Stimulated activated CD4-positive, alpha-beta T cell treated with anti-CD3 and anti-CD28 coated beads, Interleukin-12 subunit alpha, Interleukin-12 subunit beta, amount 100 ng/mL, for 48 hours (primary cell): ENCODE measurements at regions not wholly inside any gene's neighbourhood (a gene's known extent, or its start where the extent isn't known, plus 50 kb on each side); places are given as distances from the start of the nearest gene placed in this dataset.

ENCODE experiments used
- DNase-seq, 3 donors: peaks; one replicate each; pipeline ENCODE4 v3.0.0-alpha.2; 2020; ENCODE audit warnings: low read depth in 2 of 3, low spot score in 1 of 3

DNA sequence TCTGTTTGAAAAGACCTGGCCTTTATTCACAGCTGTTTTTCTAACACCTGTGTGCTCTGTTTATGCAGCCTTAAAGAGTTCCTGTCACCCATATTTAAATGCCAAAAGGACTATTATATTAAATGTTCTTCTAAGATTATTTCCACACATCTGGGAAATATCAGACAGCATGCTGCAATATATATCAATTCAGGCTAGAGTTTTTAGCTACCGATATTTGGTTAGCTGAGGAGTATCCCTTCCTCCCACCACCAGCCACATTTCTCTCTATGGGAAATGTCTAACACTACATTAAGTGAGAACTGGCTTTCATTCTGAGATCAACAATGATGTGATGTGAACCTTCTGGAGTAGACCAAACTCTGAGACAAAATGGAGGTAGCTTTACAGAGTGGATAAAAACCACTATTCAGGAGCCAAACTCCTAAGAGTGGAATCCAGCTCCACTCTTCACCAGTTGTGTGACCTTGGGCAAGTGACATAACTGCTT lies 509.2 kb downstream of the ZNF608 start:
- DNase-seq: no peak

DNA sequence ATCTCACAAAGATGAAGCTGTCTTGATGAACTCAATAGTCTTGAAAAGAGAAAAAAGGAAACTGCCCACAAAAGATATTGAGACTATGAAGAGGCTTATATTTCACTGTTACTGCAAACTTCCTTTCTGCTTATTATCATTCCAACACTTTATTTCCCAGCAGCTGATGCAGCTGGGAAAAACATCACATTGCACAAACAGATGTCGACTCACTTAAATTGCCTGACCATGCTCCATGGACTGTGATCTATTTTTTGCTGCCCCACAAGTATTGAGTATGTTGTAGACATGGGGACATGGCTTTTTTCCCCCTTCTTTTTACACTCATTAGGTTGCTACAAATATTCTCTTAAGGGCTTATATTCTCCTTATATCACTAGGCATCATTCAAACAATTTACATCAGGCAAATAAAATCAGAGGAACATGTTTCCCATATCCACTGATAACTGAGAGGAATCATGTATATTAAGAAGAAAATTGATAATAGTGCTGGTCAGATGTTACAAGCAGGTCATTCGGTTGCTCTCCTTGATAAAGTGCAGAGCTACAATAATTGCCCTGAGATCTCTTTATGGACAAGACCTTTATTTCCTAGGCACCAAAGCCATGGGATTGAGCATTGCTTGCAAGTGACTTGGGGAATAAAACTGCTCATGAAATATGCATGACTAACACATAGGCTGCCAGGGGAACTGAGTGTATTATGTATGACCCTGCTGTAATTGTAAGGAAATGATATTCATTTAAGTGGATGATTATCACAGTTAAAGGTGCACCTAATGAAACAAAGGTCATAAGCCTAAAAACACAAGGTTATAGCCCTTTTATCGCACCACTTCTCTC lies 509.9 kb downstream of the ZNF608 start:
- DNase-seq: no peak

DNA sequence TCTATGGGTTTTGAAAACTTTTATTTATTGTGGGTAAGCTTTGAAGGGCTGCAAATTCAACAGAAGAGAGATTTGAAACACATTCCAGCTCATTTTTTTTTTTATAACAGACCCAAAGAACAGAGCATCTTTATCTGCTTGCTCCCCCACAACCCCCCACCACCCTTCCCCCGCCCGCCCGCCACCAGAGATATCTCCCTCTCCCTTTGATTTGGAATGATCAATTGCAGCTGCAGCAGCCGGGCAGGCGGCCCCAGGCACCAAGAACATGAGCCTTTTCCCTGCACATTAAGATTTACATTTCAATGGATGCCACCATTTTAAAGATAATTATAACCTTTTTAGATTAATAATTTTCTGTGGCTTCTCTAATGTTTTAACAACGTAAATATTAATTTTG lies 510.9 kb downstream of the ZNF608 start:
- DNase-seq: no peak

- no peak for DNase-seq
These were observed 511.5 kb downstream of the ZNF608 start for GRCh38 chr5:124234770-124235562.

GRCh38 chr5:124234022-124234769 lies 512.2 kb downstream of the ZNF608 start:
- DNase-seq: no peak

- DNase-seq: no peak
These were observed 513.9 kb downstream of the ZNF608 start for GRCh38 chr5:124232515-124232914.

DNA sequence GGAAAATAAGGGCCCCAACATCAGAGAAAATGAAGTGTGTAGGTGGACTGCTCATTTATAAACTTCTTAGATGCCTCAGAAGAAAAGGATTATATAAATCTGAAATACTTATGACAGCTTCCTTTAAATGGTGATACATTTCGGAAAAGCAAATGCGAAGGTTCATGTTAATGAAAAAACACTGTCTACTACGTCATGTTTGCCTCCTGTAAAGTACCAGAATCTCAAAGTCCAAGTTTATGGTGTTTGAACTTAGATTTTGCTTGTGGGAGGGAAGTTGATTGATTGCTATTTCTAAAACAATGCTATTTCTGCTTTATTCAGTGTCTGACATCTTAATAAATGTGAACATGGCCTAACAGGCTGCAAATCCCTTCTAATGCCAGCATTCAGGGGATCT lies 514.6 kb downstream of the ZNF608 start:
- no peak for DNase-seq

DNA sequence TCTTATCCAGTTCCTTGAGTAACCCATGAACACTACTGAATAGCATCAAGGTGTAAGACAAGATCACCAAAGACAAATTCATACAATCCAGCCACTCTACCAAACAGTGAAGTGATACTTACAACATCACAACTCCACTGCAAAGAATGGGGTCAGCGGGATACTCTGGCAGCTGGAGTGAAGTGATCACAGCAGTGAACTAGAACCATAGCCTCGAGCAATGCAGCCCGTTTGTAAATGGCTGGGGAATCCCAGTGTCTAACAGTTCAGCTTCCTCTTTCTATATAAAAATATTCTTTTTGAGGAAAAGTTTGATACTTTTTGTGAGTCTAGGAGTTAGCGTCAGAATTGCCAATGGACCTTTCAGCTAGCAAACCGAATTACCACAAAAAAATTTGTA lies 515.2 kb downstream of the ZNF608 start:
- DNase-seq: no peak

DNA sequence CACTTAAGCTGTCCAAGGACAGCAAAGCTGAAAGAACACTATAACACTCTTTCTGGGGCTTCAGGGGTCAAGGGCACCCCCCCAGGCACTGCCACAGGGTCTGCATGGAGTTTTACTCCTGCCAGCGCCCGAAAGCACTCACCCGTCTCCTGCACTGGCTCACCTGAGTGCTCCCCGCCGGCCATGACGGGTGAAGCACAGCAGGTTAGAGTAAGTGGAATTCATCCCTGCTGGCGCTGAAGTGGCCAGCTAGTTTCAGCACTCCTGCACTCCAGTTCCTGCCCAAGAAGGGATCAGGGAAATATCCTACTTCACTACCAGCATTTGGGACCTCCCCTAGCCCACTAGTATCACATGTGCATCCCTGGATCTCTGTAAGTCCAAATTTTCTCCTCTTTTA lies 516.0 kb downstream of the ZNF608 start:
- DNase-seq: no peak

DNA sequence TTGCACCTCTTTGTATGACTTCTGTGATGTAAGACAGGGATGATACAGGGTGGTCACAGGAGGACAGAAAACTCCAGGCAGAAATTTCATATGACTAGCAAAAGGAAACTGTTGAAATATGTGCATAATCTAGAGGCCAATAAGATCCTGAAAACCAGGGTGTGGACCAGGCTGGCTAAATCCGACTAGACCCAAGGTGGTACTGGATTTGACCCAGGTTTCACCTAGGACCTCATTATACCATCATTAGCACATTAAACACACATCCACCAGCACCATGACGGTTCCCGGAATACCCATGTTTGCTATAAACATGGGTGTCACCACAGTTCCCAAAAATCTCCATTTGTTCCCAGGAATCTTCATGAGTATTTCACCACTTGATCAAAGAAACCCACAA lies 517.1 kb downstream of the ZNF608 start:
- no peak for DNase-seq

- DNase-seq: no peak
These were observed 518.5 kb downstream of the ZNF608 start for GRCh38 chr5:124227914-124228313.

GRCh38 chr5:124220418-124220817 lies 526.0 kb downstream of the ZNF608 start:
- DNase-seq: no peak

DNA sequence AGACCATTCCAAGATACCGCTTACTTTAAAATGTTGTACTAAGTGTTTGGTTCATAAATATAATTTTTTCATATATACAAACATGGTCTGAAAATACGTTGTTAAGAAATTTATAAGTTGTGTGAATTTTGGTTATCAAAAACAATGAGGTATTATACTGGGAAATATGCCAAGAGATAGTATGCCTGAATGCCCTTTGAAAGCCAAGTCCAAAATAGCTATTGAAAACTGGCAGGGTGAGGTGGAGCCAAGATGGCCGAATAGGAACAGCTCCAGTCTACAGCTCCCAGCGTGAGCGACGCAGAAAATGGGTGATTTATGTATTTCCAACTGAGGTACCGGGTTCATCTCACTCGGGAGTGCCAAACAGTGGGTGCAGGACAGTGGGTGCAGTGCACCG lies 533.5 kb downstream of the ZNF608 start:
- no peak for DNase-seq

DNA sequence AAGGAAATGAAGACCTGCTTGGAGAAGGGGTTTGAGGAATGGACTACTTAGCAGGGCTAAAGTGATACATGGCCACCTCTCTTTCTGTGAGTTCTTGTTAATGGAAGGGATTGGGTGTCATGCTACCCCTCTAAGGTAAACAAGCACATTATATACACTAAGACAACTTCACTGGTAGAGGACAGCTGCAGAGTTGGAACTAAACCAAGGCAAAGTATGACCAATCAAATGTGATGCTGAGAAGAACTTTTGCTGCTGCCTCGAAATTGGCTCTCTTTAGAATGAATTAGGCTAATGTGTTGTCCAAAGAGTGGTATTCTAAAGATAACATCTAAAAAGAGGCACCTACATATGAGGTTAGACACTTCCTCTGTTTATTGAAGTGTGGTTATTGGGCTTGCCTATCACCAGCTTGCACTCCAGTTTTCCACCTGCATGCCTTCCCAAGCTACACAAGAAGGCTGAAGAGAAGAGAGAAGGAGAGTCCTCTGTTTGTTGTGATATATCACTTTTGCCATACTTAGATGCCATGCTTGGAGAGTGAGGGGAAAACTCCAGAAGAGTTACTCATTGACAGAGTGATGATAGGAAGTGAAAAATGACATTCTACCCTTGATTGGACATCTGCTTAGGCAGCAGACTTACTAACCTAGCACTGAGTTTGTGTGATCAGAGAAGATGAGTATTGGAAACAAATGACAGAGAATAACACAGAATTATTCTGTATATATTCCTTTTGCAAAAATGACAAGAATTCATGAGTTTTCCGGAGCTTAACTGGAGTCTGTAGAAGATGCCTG lies 536.1 kb downstream of the ZNF608 start:
- DNase-seq: no peak

GRCh38 chr5:124207118-124207517 lies 539.3 kb downstream of the ZNF608 start:
- DNase-seq: no peak

DNA sequence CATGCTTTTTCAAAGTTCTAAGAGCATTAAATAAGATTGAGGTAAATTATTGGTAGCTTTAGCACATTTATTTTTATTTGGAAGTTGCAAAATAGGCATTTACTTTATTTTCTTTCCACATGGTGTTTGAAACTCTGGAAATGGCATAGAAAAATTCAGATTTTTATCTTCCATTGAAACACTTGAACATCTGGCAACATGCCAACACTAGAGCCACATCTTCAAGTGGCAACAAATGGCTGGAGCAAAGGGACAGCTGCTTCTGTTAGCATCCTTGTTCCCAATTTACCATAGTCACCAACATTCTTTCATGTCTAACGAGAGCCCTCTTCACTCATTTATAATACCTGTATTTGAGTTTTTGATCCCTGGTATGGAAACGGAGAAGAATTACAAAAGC lies 539.9 kb downstream of the ZNF608 start:
- DNase-seq: no peak

GRCh38 chr5:124203303-124203702 lies 543.1 kb downstream of the ZNF608 start:
- no peak for DNase-seq

- DNase-seq: no peak
These were observed 546.1 kb downstream of the ZNF608 start for GRCh38 chr5:124200381-124200780.

DNA sequence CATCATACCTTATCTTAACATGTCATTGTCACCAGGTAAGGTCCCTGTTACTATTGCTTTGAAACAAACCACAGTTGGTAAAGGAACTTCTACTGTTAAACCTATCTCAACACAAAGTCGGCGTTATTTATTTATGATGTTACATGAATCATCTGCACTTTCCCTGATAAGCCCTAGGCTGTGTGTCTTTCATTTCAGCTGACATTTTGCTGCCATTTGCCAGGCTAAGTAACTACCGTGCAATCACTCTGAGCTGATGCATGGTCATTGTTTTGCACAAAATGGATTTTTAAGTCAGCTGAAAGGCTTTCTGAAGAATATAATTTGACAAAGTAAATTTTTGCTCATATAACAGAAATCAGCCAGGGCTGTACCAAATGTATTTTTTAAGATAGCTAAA lies 546.5 kb downstream of the ZNF608 start:
- DNase-seq: no peak

GRCh38 chr5:124195411-124195810 lies 551.0 kb downstream of the ZNF608 start:
- no peak for DNase-seq

- no peak for DNase-seq
These were observed 552.2 kb downstream of the ZNF608 start for GRCh38 chr5:124194282-124194681.
